OCI-LY3 (cell line): ENCODE measurements at regions not wholly inside any gene's neighbourhood (a gene's known extent, or its start where the extent isn't known, plus 50 kb on each side); places are given as distances from the start of the nearest gene placed in this dataset.
"Not testable (repeated sequence)": the region's sequence is repeated elsewhere in the genome, so short reads cannot be mapped to it uniquely, and the experiment has no call there.

Experiments
- H2AFZ ChIP-seq: fragments of 200-600, 300-600 bp; shearing (Covaris generic); 2 replicates; pipeline ENCODE4 v1.6.0; 2014; ENCODE audit warnings: antibody characterized with exemption, low read depth, low read length
- H3K27ac ChIP-seq: fragments of 200-600, 300-600 bp; sonication (generic); 2 replicates; pipeline ENCODE4 v1.5.1; 2014; ENCODE audit warnings: mild to moderate bottlenecking, low read length, moderate library complexity, mixed read lengths
- H3K27me3 ChIP-seq: fragments of 200-600, 300-600 bp; sonication (generic); 2 replicates; pipeline ENCODE4 v1.6.1; 2014; ENCODE audit warnings: low read depth, low read length, mixed read lengths
- H3K36me3 ChIP-seq: fragments of 200-600, 300-600 bp; sonication (generic); replicated peaks from 2 replicates; pipeline ENCODE3; 2014; ENCODE audit warnings: low read depth, low read length, mixed read lengths
- H3K4me1 ChIP-seq: fragments of 300-600, 200-600 bp; sonication (generic); 2 replicates; pipeline ENCODE4 v1.6.1; 2014; ENCODE audit warnings: low read length, mixed read lengths
- H3K4me2 ChIP-seq: fragments of 200-600, 300-600 bp; sonication (generic); 2 replicates; pipeline ENCODE4 v1.6.1; 2014; ENCODE audit warnings: low read length, mixed read lengths
- H3K4me3 ChIP-seq: fragments of 300-600, 200-600 bp; sonication (generic); 2 replicates; pipeline ENCODE4 v1.5.1; 2014; ENCODE audit warnings: antibody characterized with exemption, mild to moderate bottlenecking, low read length, moderate library complexity
- H3K79me2 ChIP-seq: fragments of 300-600, 200-600 bp; shearing (Covaris generic); 2 replicates; pipeline ENCODE4 v1.6.1; 2014; ENCODE audit warnings: mild to moderate bottlenecking, low read length, mixed read lengths
- H3K9ac ChIP-seq: fragments of 300-600, 200-600 bp; shearing (Covaris generic); 2 replicates; pipeline ENCODE4 v1.6.0; 2014; ENCODE audit warnings: mild to moderate bottlenecking, low read length, moderate library complexity
- H3K9me3 ChIP-seq: fragments of 200-600, 300-600 bp; shearing (Covaris generic); 2 replicates; pipeline ENCODE4 v1.6.1; 2014; ENCODE audit warnings: low read length, mixed read lengths; ENCODE audit not compliant: insufficient read depth
- H4K20me1 ChIP-seq: fragments of 200-600, 300-600 bp; sonication (generic); 2 replicates; pipeline ENCODE4 v1.6.1; 2016; ENCODE audit warnings: low read length, mixed read lengths; ENCODE audit not compliant: insufficient read depth
- EZH2phosphoT487 ChIP-seq: fragments of 200-600 bp; shearing (Covaris generic); IDR thresholded peaks from 2 replicates; pipeline ENCODE4 v1.6.1; 2018; ENCODE audit warnings: antibody characterized with exemption, mixed run types, low read depth
- TF ChIP-seq, protein P1 (sequence below): fragments of 200-600, 300-600 bp; sonication (generic); IDR thresholded peaks from 2 replicates; pipeline ENCODE4 v1.5.1; 2014; ENCODE audit warnings: antibody characterized with exemption, low read length, low read depth

DNA sequence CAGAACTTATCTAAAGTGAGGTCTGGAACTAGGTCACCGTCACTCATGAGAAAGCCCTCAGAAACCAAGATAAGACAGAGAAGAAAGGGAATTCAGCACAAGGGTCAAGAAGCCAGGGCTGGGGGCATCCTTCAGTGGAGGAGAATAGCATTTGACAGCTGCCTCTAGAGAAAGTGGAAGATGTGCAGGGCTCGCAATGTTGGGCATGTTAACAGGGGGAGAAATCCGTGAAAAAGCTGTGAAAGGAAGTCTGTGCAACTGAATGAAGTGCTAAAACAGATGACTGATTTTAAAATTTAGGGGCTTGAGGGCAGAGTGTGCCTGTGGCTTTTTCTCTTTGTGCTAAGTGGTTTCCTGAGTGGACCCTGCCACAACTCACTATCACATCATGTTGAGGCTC, 97.7 kb upstream of the IFNG-AS1 start:
- Histone ChIP-seq H3K4me2 (no peak overlapping the region), H3K4me1 (no peaks in the 10 kb centered on the region), H3K4me3 (no peak overlapping the region), H3K79me2 (no peaks in the 10 kb centered on the region), H4K20me1 (no peaks in the 10 kb centered on the region), H2AFZ (no peak overlapping the region), H3K9me3 (no peaks in the 10 kb centered on the region), H3K36me3 (no peaks in the 10 kb centered on the region), H3K9ac (no peak overlapping the region), H3K27ac (no peak overlapping the region), H3K27me3 (peaks cover 39% of the 10 kb centered on the region)
- TF ChIP-seq EZH2phosphoT487, result no peak
- TF ChIP-seq, protein P1, sequence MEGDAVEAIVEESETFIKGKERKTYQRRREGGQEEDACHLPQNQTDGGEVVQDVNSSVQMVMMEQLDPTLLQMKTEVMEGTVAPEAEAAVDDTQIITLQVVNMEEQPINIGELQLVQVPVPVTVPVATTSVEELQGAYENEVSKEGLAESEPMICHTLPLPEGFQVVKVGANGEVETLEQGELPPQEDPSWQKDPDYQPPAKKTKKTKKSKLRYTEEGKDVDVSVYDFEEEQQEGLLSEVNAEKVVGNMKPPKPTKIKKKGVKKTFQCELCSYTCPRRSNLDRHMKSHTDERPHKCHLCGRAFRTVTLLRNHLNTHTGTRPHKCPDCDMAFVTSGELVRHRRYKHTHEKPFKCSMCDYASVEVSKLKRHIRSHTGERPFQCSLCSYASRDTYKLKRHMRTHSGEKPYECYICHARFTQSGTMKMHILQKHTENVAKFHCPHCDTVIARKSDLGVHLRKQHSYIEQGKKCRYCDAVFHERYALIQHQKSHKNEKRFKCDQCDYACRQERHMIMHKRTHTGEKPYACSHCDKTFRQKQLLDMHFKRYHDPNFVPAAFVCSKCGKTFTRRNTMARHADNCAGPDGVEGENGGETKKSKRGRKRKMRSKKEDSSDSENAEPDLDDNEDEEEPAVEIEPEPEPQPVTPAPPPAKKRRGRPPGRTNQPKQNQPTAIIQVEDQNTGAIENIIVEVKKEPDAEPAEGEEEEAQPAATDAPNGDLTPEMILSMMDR, result no peak

DNA sequence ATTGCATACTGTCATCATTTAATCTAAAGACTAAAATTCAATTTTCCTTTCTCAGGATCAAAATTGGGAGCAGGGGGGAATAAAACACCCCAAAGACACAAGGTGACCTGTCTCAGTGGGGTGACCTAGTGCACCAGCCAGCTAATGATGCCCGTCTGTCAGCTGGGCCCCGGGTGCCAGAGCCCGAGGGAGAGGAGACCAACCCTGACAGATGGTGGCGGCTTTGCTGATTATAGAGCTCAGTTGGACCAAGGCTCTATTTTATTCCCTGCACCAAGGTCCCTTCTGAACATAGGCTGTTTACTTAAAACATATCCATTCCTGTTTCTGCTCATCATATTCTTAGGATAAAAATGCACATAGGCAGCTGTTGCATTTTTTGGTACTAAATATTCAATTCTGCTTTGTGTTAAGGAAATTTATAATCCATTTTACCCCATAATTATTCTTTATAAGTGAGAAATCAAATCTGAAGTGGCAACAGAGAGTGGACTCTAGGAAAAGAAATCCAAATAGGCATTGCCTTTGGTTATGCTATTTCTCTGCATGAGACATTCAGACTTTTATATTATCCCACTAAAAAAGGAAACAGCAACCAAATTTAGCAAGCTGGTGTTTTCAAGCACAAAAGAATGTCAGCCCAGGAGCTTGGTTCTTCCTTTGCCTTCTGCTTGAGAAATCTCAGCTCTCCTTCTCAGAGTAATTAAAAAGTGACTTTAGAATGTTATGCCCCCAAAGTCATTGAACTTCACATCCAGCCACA, 96.8 kb upstream of the IFNG-AS1 start:
- Histone ChIP-seq H3K27ac (no peak overlapping the region), H2AFZ (no peak overlapping the region), H3K9ac (no peak overlapping the region), H3K4me2 (no peak overlapping the region), H3K4me3 (no peak overlapping the region), H3K27me3 (peaks cover 33% of the 10 kb centered on the region), H4K20me1 (no peaks in the 10 kb centered on the region), H3K9me3 (no peaks in the 10 kb centered on the region), H3K4me1 (no peaks in the 10 kb centered on the region), H3K79me2 (no peaks in the 10 kb centered on the region), H3K36me3 (no peaks in the 10 kb centered on the region)
- TF ChIP-seq, protein P1, result no peak
- TF ChIP-seq EZH2phosphoT487, result no peak

DNA sequence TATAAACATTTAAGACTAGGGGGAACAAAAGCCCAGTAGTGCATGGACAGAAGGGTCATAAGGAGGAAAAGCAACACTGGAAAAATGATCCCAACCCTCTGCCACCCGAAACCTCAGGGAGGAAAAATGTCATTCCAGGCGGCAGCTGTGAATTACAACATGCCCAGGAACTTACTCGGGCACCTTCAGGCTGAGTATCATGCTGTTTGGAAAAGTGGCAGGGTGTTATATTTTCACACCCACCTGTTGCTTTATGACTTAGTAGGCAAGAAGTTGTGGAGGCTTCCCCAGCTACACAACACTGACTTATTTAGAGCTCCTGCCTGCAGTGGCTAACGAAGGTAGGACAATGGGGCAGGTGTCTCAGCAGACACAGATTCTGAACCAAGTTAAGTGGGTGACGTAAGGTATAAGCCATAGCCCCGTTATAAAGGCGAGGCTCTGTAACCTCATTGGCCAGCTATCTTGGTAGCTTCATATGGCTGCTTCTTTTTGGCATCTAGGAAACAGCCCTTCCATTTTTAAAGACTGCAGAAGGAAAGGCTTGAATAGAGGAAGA, 96.1 kb upstream of the IFNG-AS1 start:
- Histone ChIP-seq H3K4me2 (no peak overlapping the region), H3K9me3 (no peaks in the 10 kb centered on the region), H3K27me3 (peaks cover 27% of the 10 kb centered on the region), H4K20me1 (no peaks in the 10 kb centered on the region), H3K79me2 (no peaks in the 10 kb centered on the region), H3K36me3 (no peaks in the 10 kb centered on the region), H3K9ac (no peak overlapping the region), H3K4me1 (no peaks in the 10 kb centered on the region), H2AFZ (no peak overlapping the region), H3K4me3 (no peak overlapping the region), H3K27ac (no peak overlapping the region)
- TF ChIP-seq, protein P1, result no peak
- no peak for TF ChIP-seq EZH2phosphoT487

DNA sequence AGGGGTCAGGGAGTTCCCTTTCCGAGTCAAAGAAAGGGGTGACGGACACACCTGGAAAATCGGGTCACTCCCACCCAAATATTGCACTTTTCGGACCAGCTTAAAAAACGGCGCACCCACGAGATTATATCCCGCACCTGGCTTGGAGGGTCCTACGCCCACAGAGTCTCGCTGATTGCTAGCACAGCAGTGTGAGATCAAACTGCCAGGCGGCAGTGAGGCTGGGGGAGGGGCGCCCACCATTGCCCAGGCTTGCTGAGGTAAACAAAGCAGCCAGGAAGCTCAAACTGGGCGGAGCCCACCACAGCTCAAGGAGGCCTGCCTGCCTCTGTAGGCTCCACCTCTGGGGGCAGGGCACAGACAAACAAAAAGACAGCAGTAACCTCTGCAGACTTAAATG, 88.8 kb upstream of the IFNG-AS1 start:
- H3K4me1 ChIP-seq, H3K27me3 ChIP-seq, H3K9ac ChIP-seq, H3K4me3 ChIP-seq, H3K27ac ChIP-seq, H3K79me2 ChIP-seq, H3K9me3 ChIP-seq, H3K36me3 ChIP-seq, H4K20me1 ChIP-seq, H3K4me2 ChIP-seq, H2AFZ ChIP-seq: not testable (repeated sequence)
